Kidney glomerular epithelial cell (primary cell): ENCODE measurements at regions not wholly inside any gene's neighbourhood (a gene's known extent, or its start where the extent isn't known, plus 50 kb on each side); places are given as distances from the start of the nearest gene placed in this dataset.
"Not testable (repeated sequence)": the region's sequence is repeated elsewhere in the genome, so short reads cannot be mapped to it uniquely, and the experiment has no call there.

Source experiments
- DNase-seq: peaks from one replicate; lab custom pipeline; 2025; lab: John Stamatoyannopoulos, UW

- DNase-seq, result no peak
Measured at GRCh38 chr9:94472806-94473360, 82.0 kb upstream of the PCAT7 start.

GRCh38 chr9:94478755-94479730 lies 75.8 kb upstream of the PCAT7 start:
- no peak for DNase-seq

- no peak for DNase-seq
Measured at GRCh38 chr9:94479757-94480156, 75.1 kb upstream of the PCAT7 start.

- no peak for DNase-seq
Measured at GRCh38 chr9:94480205-94480604, 74.7 kb upstream of the PCAT7 start.

- DNase-seq, result no peak
Measured at GRCh38 chr9:94482110-94482509, 72.8 kb upstream of the PCAT7 start.

- DNase-seq, result no peak
Measured at GRCh38 chr9:94490465-94490864, 64.4 kb upstream of the PCAT7 start.

- DNase-seq, result not testable (repeated sequence)
Measured at GRCh38 chr9:94492125-94492524, 62.8 kb upstream of the PCAT7 start.

- no peak for DNase-seq
Measured at GRCh38 chr9:94498801-94499453, 56.0 kb upstream of the PCAT7 start.

- DNase-seq, result no peak
Measured at GRCh38 chr9:94504358-94504757, 50.5 kb upstream of the PCAT7 start.
